ENCODE measurements at regions not wholly inside any gene's neighbourhood (a gene's known extent, or its start where the extent isn't known, plus 50 kb on each side); places are given as distances from the start of the nearest gene placed in this dataset.

GRCh38 chr10:61319386-61320256 is 133.6 kb downstream of the TMEM26 start:
- no peaks in the 10 kb centered on the region for H3K36me3 ChIP-seq (ENCODE audit: control insufficient read depth in 2 of 2, insufficient read depth in 2 of 2, low read length in 1 of 2)
- no peak overlapping the region for H3K4me3 ChIP-seq (ENCODE audit: low read depth in 1 of 2, low read length in 2 of 2)
- H3K27ac ChIP-seq (ENCODE audit: low read depth in 2 of 2, low read length in 1 of 2) = no peak overlapping the region
- no peaks in the 10 kb centered on the region for H3K4me1 ChIP-seq (ENCODE audit: control insufficient read depth in 2 of 2, insufficient read depth in 2 of 2, low read length in 1 of 2)
- 82% methylated on average over 5 of the region's 5 CpGs for WGBS, 2 donors
- H3K27me3 ChIP-seq (ENCODE audit: control insufficient read depth in 1 of 2, insufficient read depth in 2 of 2, low read length in 2 of 2) = no peaks in the 10 kb centered on the region
- no peaks in the 10 kb centered on the region for H3K9me3 ChIP-seq (ENCODE audit: control insufficient read depth in 2 of 2, insufficient read depth in 1 of 2, low read depth in 1 of 2, low read length in 1 of 2)

- H3K4me3 ChIP-seq (ENCODE audit: low read depth in 1 of 2, low read length in 2 of 2) = no peak overlapping the region
- H3K4me1 ChIP-seq (ENCODE audit: control insufficient read depth in 2 of 2, insufficient read depth in 2 of 2, low read length in 1 of 2) = no peaks in the 10 kb centered on the region
- H3K9me3 ChIP-seq (ENCODE audit: control insufficient read depth in 2 of 2, insufficient read depth in 1 of 2, low read depth in 1 of 2, low read length in 1 of 2) = no peaks in the 10 kb centered on the region
- no peaks in the 10 kb centered on the region for H3K36me3 ChIP-seq (ENCODE audit: control insufficient read depth in 2 of 2, insufficient read depth in 2 of 2, low read length in 1 of 2)
- H3K27ac ChIP-seq (ENCODE audit: low read depth in 2 of 2, low read length in 1 of 2) = no peak overlapping the region
- H3K27me3 ChIP-seq (ENCODE audit: control insufficient read depth in 1 of 2, insufficient read depth in 2 of 2, low read length in 2 of 2) = no peaks in the 10 kb centered on the region
Measured at GRCh38 chr10:61318429-61318828, 134.8 kb downstream of the TMEM26 start.

GRCh38 chr10:61317706-61318105 is 135.5 kb downstream of the TMEM26 start:
- H3K27ac ChIP-seq (ENCODE audit: low read depth in 2 of 2, low read length in 1 of 2) = no peak overlapping the region
- no peaks in the 10 kb centered on the region for H3K9me3 ChIP-seq (ENCODE audit: control insufficient read depth in 2 of 2, insufficient read depth in 1 of 2, low read depth in 1 of 2, low read length in 1 of 2)
- H3K27me3 ChIP-seq (ENCODE audit: control insufficient read depth in 1 of 2, insufficient read depth in 2 of 2, low read length in 2 of 2) = no peaks in the 10 kb centered on the region
- no peaks in the 10 kb centered on the region for H3K4me1 ChIP-seq (ENCODE audit: control insufficient read depth in 2 of 2, insufficient read depth in 2 of 2, low read length in 1 of 2)
- H3K36me3 ChIP-seq (ENCODE audit: control insufficient read depth in 2 of 2, insufficient read depth in 2 of 2, low read length in 1 of 2) = no peaks in the 10 kb centered on the region
- no peak overlapping the region for H3K4me3 ChIP-seq (ENCODE audit: low read depth in 1 of 2, low read length in 2 of 2)

- Histone ChIP-seq H3K9me3 (ENCODE audit: control insufficient read depth in 2 of 2, insufficient read depth in 1 of 2, low read depth in 1 of 2, low read length in 1 of 2) (no peaks in the 10 kb centered on the region), H3K27me3 (ENCODE audit: control insufficient read depth in 1 of 2, insufficient read depth in 2 of 2, low read length in 2 of 2) (no peaks in the 10 kb centered on the region), H3K4me1 (ENCODE audit: control insufficient read depth in 2 of 2, insufficient read depth in 2 of 2, low read length in 1 of 2) (no peaks in the 10 kb centered on the region), H3K27ac (ENCODE audit: low read depth in 2 of 2, low read length in 1 of 2) (no peak overlapping the region), H3K4me3 (ENCODE audit: low read depth in 1 of 2, low read length in 2 of 2) (no peak overlapping the region), H3K36me3 (ENCODE audit: control insufficient read depth in 2 of 2, insufficient read depth in 2 of 2, low read length in 1 of 2) (no peaks in the 10 kb centered on the region)
- 92 to 94% methylated on average over 1 of the region's 1 CpG for WGBS, 2 donors
Measured at GRCh38 chr10:61316676-61317265, 136.4 kb downstream of the TMEM26 start.

GRCh38 chr10:61314273-61314672 is 138.9 kb downstream of the TMEM26 start:
- H3K27ac ChIP-seq (ENCODE audit: low read depth in 2 of 2, low read length in 1 of 2) = no peak overlapping the region
- no peaks in the 10 kb centered on the region for H3K27me3 ChIP-seq (ENCODE audit: control insufficient read depth in 1 of 2, insufficient read depth in 2 of 2, low read length in 2 of 2)
- H3K4me3 ChIP-seq (ENCODE audit: low read depth in 1 of 2, low read length in 2 of 2) = no peak overlapping the region
- H3K36me3 ChIP-seq (ENCODE audit: control insufficient read depth in 2 of 2, insufficient read depth in 2 of 2, low read length in 1 of 2) = no peaks in the 10 kb centered on the region
- H3K9me3 ChIP-seq (ENCODE audit: control insufficient read depth in 2 of 2, insufficient read depth in 1 of 2, low read depth in 1 of 2, low read length in 1 of 2) = no peaks in the 10 kb centered on the region
- no peaks in the 10 kb centered on the region for H3K4me1 ChIP-seq (ENCODE audit: control insufficient read depth in 2 of 2, insufficient read depth in 2 of 2, low read length in 1 of 2)
- WGBS, 2 donors = 73 to 79% methylated on average over 1 of the region's 1 CpG

GRCh38 chr10:61313460-61313859 is 139.7 kb downstream of the TMEM26 start:
- Histone ChIP-seq H3K27me3 (ENCODE audit: control insufficient read depth in 1 of 2, insufficient read depth in 2 of 2, low read length in 2 of 2) (no peaks in the 10 kb centered on the region), H3K9me3 (ENCODE audit: control insufficient read depth in 2 of 2, insufficient read depth in 1 of 2, low read depth in 1 of 2, low read length in 1 of 2) (no peaks in the 10 kb centered on the region), H3K4me3 (ENCODE audit: low read depth in 1 of 2, low read length in 2 of 2) (no peak overlapping the region), H3K36me3 (ENCODE audit: control insufficient read depth in 2 of 2, insufficient read depth in 2 of 2, low read length in 1 of 2) (no peaks in the 10 kb centered on the region), H3K27ac (ENCODE audit: low read depth in 2 of 2, low read length in 1 of 2) (no peak overlapping the region), H3K4me1 (ENCODE audit: control insufficient read depth in 2 of 2, insufficient read depth in 2 of 2, low read length in 1 of 2) (no peaks in the 10 kb centered on the region)

GRCh38 chr10:61304746-61305145 is 148.4 kb downstream of the TMEM26 start:
- no peak overlapping the region for H3K27ac ChIP-seq (ENCODE audit: low read depth in 2 of 2, low read length in 1 of 2)
- H3K36me3 ChIP-seq (ENCODE audit: control insufficient read depth in 2 of 2, insufficient read depth in 2 of 2, low read length in 1 of 2) = no peaks in the 10 kb centered on the region
- WGBS, 2 donors = 86 to 90% methylated on average over 3 of the region's 3 CpGs
- H3K4me1 ChIP-seq (ENCODE audit: control insufficient read depth in 2 of 2, insufficient read depth in 2 of 2, low read length in 1 of 2) = no peaks in the 10 kb centered on the region
- no peaks in the 10 kb centered on the region for H3K27me3 ChIP-seq (ENCODE audit: control insufficient read depth in 1 of 2, insufficient read depth in 2 of 2, low read length in 2 of 2)
- no peaks in the 10 kb centered on the region for H3K9me3 ChIP-seq (ENCODE audit: control insufficient read depth in 2 of 2, insufficient read depth in 1 of 2, low read depth in 1 of 2, low read length in 1 of 2)
- H3K4me3 ChIP-seq (ENCODE audit: low read depth in 1 of 2, low read length in 2 of 2) = no peak overlapping the region

GRCh38 chr10:61302124-61302523 is 151.1 kb downstream of the TMEM26 start:
- Histone ChIP-seq H3K27ac (ENCODE audit: low read depth in 2 of 2, low read length in 1 of 2) (no peak overlapping the region), H3K4me1 (ENCODE audit: control insufficient read depth in 2 of 2, insufficient read depth in 2 of 2, low read length in 1 of 2) (no peaks in the 10 kb centered on the region), H3K36me3 (ENCODE audit: control insufficient read depth in 2 of 2, insufficient read depth in 2 of 2, low read length in 1 of 2) (no peaks in the 10 kb centered on the region), H3K9me3 (ENCODE audit: control insufficient read depth in 2 of 2, insufficient read depth in 1 of 2, low read depth in 1 of 2, low read length in 1 of 2) (no peaks in the 10 kb centered on the region), H3K27me3 (ENCODE audit: control insufficient read depth in 1 of 2, insufficient read depth in 2 of 2, low read length in 2 of 2) (no peaks in the 10 kb centered on the region), H3K4me3 (ENCODE audit: low read depth in 1 of 2, low read length in 2 of 2) (no peak overlapping the region)

GRCh38 chr10:61301575-61301974 is 151.6 kb downstream of the TMEM26 start:
- Histone ChIP-seq H3K4me1 (ENCODE audit: control insufficient read depth in 2 of 2, insufficient read depth in 2 of 2, low read length in 1 of 2) (no peaks in the 10 kb centered on the region), H3K4me3 (ENCODE audit: low read depth in 1 of 2, low read length in 2 of 2) (no peak overlapping the region), H3K27me3 (ENCODE audit: control insufficient read depth in 1 of 2, insufficient read depth in 2 of 2, low read length in 2 of 2) (no peaks in the 10 kb centered on the region), H3K36me3 (ENCODE audit: control insufficient read depth in 2 of 2, insufficient read depth in 2 of 2, low read length in 1 of 2) (no peaks in the 10 kb centered on the region), H3K27ac (ENCODE audit: low read depth in 2 of 2, low read length in 1 of 2) (no peak overlapping the region), H3K9me3 (ENCODE audit: control insufficient read depth in 2 of 2, insufficient read depth in 1 of 2, low read depth in 1 of 2, low read length in 1 of 2) (no peaks in the 10 kb centered on the region)
- WGBS, 2 donors = 63 to 76% methylated on average over 2 of the region's 2 CpGs

- Histone ChIP-seq H3K27me3 (ENCODE audit: control insufficient read depth in 1 of 2, insufficient read depth in 2 of 2, low read length in 2 of 2) (no peaks in the 10 kb centered on the region), H3K27ac (ENCODE audit: low read depth in 2 of 2, low read length in 1 of 2) (no peak overlapping the region), H3K9me3 (ENCODE audit: control insufficient read depth in 2 of 2, insufficient read depth in 1 of 2, low read depth in 1 of 2, low read length in 1 of 2) (no peaks in the 10 kb centered on the region), H3K4me3 (ENCODE audit: low read depth in 1 of 2, low read length in 2 of 2) (no peak overlapping the region), H3K36me3 (ENCODE audit: control insufficient read depth in 2 of 2, insufficient read depth in 2 of 2, low read length in 1 of 2) (no peaks in the 10 kb centered on the region), H3K4me1 (ENCODE audit: control insufficient read depth in 2 of 2, insufficient read depth in 2 of 2, low read length in 1 of 2) (no peaks in the 10 kb centered on the region)
- WGBS, 2 donors = 79 to 80% methylated on average over 3 of the region's 3 CpGs
Measured at GRCh38 chr10:61299841-61300240, 153.3 kb downstream of the TMEM26 start.
